Keratinocyte (primary cell): ENCODE measurements at regions not wholly inside any gene's neighbourhood (a gene's known extent, or its start where the extent isn't known, plus 50 kb on each side); places are given as distances from the start of the nearest gene placed in this dataset.

Source experiments
- CTCF ChIP-seq, 3 experiments: IDR thresholded peaks in 1 of 3; conservative IDR thresholded peaks in 1 of 3; optimal IDR thresholded peaks in 1 of 3; 2 replicates in 2 of 3; 3 replicates in 1 of 3; pipeline versions ENCODE3 to v1.5.1; 2011; ENCODE audit warnings: low read length in 3 of 3, mild to moderate bottlenecking in 3 of 3, moderate library complexity in 2 of 3, control low read depth in 1 of 3, inconsistent platforms in 1 of 3; ENCODE audit not compliant: insufficient read depth in 2 of 3; ENCODE audit errors: extremely low read depth in 1 of 3
- EZH2 ChIP-seq: IDR thresholded peaks from one replicate; pipeline ENCODE4 v1.6.1; 2012; ENCODE audit warnings: inconsistent platforms, mild to moderate bottlenecking, low read length, moderate library complexity

GRCh38 chr9:14366076-14366475 is 52.1 kb upstream of the NFIB start:
- TF ChIP-seq CTCF (optimal IDR thresholded peaks at IDR 0.05 in 1 of 3, IDR thresholded peaks at IDR 0.05 in 1 of 3, conservative IDR thresholded peaks at IDR 0.05 in 1 of 3; ENCODE audit: extremely low read depth in 1 of 3, insufficient read depth in 2 of 3, low read length in 3 of 3) (no peak), EZH2 (no peak)
